Activated T-cell treated with anti-CD3 and anti-CD28 coated beads, Interleukin-2, amount 50 U/mL, for 72 hours (primary cell): ENCODE measurements at regions not wholly inside any gene's neighbourhood (a gene's known extent, or its start where the extent isn't known, plus 50 kb on each side); places are given as distances from the start of the nearest gene placed in this dataset.
"Not testable (repeated sequence)": the region's sequence is repeated elsewhere in the genome, so short reads cannot be mapped to it uniquely, and the experiment has no call there.

Source experiments
- ATAC-seq, 2 donors: fragments of 150-1000 bp; cut with Tn5 transposase; replicated peaks in 1 of 2; 2 replicates each; pipeline ENCODE4 v1.10.0; 2021; ENCODE audit warnings: moderate library complexity in 2 of 2, mild to moderate bottlenecking in 1 of 2
- DNase-seq, 2 donors: peaks; one replicate each; pipeline ENCODE4 v3.0.0; 2021 to 2022; ENCODE audit warnings: mixed read lengths in 1 of 2
- H3K27ac Mint-ChIP-seq: one replicate; pipeline ENCODE4 v1.8.0; 2022; ENCODE audit warnings: mild to moderate bottlenecking, moderate library complexity, mixed read lengths
- H3K27me3 Mint-ChIP-seq: one replicate; pipeline ENCODE4 v1.8.0; 2022; ENCODE audit warnings: low read depth, mixed read lengths
- H3K36me3 Mint-ChIP-seq, 2 donors: one replicate each; pipeline ENCODE4 v1.8.0; 2022; ENCODE audit warnings: mixed read lengths in 2 of 2, mild to moderate bottlenecking in 1 of 2; ENCODE audit not compliant: insufficient read depth in 2 of 2
- H3K4me1 Mint-ChIP-seq: one replicate; pipeline ENCODE4 v1.8.0; 2022; ENCODE audit warnings: low read depth, mixed read lengths
- H3K4me3 Mint-ChIP-seq, 2 donors: one replicate each; pipeline ENCODE4 v1.8.0; 2022; ENCODE audit warnings: mild to moderate bottlenecking in 2 of 2, mixed read lengths in 2 of 2, moderate library complexity in 2 of 2
- H3K9me3 Mint-ChIP-seq, 2 donors: one replicate each; pipeline ENCODE4 v1.8.0; 2022; ENCODE audit warnings: mixed read lengths in 2 of 2

DNA sequence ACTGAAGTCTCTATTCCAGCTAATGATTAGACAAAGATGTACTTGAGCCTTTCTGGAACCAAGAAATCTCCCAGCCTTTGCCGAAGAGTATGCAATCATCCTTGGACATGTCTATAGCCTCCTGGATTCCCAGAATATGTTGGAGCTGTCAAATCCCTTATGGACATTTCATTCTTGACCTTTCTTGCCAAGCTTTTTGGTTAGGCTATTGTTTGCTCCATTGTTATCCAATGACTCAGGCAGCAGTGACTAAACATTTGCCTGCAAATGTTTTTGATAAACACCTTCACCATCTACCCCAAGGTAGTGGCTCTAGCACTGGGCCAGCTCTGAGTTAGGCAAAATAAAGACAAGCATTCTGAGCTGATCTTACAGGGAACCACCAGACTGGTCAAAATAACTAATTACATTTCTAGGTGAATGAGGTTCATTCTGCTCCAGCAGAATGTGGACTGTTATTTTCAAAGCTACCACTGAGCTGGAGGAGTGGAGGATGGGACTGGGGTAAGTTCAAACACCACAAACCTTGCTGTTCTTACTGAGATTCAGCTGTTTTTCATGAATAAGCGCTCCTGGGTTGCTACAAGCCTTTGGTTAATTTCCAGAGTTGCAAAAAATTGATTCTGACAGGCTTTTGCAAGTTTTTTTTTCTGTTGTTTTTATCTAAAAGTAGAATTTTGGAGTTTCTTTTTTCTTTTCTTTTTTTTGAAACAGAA, 81.0 kb downstream of the TMEM270 start:
- Mint-ChIP-seq H3K27me3 (no peaks in the 10 kb centered on the region), H3K4me1 (no peaks in the 10 kb centered on the region), H3K27ac (no peak overlapping the region), H3K36me3 (peaks cover 0 to 4% of the 10 kb centered on the region in 2 donors), H3K4me3 (no peak overlapping the region), H3K9me3 (peaks cover 0 to 9% of the 10 kb centered on the region in 2 donors)
- ATAC-seq (no peak), DNase-seq (no peak)

DNA sequence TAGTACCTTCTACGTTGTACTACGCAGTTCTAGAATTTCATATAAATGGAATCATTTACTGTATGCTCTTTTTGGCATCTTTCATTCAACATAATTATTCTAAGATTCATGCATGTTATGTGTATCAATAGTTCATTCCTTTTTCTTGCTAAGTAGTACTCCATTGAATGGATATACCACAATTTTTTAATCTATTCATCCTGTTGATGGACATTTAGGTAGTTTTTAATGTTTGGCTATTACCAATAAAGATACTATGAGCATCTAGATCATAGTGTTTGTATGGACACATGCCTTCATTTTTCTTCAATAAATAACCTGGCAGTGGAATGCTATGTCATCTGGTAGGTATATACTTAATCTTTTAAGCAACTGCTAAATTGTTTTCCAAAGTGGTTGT, 83.0 kb upstream of the ELN start:
- H3K36me3 Mint-ChIP-seq, result peaks cover 8% of the 10 kb centered on the region in 2 donors
- H3K27me3 Mint-ChIP-seq, result peaks cover 5% of the 10 kb centered on the region
- H3K9me3 Mint-ChIP-seq, result peaks cover 6 to 15% of the 10 kb centered on the region in 2 donors
- H3K4me3 Mint-ChIP-seq, result no peak overlapping the region
- no peaks in the 10 kb centered on the region for H3K4me1 Mint-ChIP-seq
- ATAC-seq (no peak), DNase-seq (no peak)
- H3K27ac Mint-ChIP-seq, result no peak overlapping the region

DNA sequence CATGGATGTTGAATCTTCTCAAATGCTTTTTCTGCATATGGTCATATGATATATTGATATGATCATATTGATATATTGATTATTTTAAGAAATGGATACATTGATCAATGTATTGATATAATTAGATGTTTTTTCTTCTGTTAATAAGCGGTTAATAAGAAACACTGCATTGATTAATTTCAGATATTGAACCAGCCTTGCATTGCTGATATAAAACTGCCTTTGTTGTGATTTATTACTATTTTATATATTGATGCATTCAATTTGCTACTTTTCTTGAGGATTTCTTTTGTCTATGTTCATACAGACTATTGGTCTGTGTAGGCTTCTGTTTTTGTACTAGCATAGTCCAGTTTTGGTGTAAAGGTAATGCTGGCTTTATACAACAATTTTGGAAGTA, 79.7 kb upstream of the ELN start:
- peaks cover 17% of the 10 kb centered on the region for H3K27me3 Mint-ChIP-seq
- no peaks in the 10 kb centered on the region for H3K4me1 Mint-ChIP-seq
- H3K9me3 Mint-ChIP-seq, result peaks cover 6% of the 10 kb centered on the region in 2 donors
- ATAC-seq, result no peak
- no peak overlapping the region for H3K27ac Mint-ChIP-seq
- peaks cover 4 to 8% of the 10 kb centered on the region in 2 donors for H3K36me3 Mint-ChIP-seq
- H3K4me3 Mint-ChIP-seq, result no peak overlapping the region
- no peak for DNase-seq

DNA sequence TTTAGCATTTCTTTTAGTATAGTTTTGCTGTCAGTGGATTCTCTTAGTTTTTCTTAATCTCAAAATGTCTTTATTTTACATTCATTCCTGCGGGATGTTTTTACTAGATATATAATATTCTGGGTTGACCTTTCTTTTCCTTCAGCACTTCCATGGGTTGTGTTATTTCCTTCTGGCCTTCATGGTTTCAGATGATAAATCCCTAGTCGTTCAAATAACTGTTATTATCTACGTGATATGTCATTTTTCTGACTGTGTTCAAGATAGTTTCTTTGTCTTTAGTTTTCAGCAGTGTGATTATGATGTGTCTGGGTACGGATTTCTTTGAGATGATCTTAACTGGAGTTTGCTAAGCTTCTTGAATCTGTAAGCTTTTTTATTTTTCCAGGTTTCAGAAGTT, 75.7 kb upstream of the ELN start:
- ATAC-seq (no peak), DNase-seq (no peak)
- peaks cover 6% of the 10 kb centered on the region in 2 donors for H3K9me3 Mint-ChIP-seq
- H3K4me1 Mint-ChIP-seq, result no peaks in the 10 kb centered on the region
- peaks cover 4 to 8% of the 10 kb centered on the region in 2 donors for H3K36me3 Mint-ChIP-seq
- H3K4me3 Mint-ChIP-seq, result no peak overlapping the region
- H3K27me3 Mint-ChIP-seq, result peaks cover 17% of the 10 kb centered on the region
- no peak overlapping the region for H3K27ac Mint-ChIP-seq

DNA sequence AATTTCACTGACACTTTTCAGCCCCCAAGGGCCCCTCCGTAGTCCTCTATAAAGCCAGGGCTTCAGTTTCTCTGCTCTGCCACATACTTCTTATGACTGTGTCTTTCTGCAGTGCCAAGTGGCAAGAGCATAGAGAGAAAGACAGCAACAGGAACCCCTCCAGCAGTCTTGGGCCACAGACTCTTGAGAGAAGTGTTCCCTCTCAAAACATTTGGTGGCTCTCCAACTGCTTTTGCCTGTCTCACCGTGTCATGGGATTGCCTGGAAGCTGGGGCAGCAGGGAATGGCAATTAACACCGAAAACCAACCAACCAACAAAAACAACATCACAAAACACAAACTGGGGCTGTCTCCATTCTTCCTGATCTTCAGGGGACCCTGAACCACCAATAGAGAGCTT, 73.8 kb upstream of the ELN start:
- DNase-seq (no peak), ATAC-seq (no peak)
- H3K27me3 Mint-ChIP-seq, result peaks cover 16% of the 10 kb centered on the region
- H3K4me1 Mint-ChIP-seq, result no peaks in the 10 kb centered on the region
- H3K36me3 Mint-ChIP-seq, result peaks cover 2 to 5% of the 10 kb centered on the region in 2 donors
- peaks cover 1% of the 10 kb centered on the region in 2 donors for H3K9me3 Mint-ChIP-seq
- H3K27ac Mint-ChIP-seq, result no peak overlapping the region
- H3K4me3 Mint-ChIP-seq, result no peak overlapping the region

DNA sequence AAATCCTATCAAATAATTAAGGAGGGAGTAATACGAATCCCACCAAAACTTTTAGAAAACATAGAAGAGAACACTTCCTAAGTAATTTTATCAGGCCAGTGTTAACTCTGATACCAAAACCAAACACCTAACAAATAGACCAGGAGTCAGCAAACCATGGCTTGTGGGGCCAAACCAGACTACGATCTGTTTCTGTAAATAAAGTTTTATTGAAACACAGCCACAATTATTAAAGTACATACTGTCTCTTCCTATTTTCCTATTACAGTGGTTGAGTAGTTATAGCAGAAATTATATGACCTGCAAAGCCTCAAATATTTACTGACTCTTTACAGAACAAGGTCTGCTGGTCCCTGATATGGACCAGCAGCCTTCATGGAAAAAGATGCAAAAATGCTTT, 73.1 kb upstream of the ELN start:
- DNase-seq (no peak), ATAC-seq (no peak)
- no peaks in the 10 kb centered on the region for H3K36me3 Mint-ChIP-seq
- no peaks in the 10 kb centered on the region for H3K4me1 Mint-ChIP-seq
- H3K27ac Mint-ChIP-seq, result no peak overlapping the region
- H3K9me3 Mint-ChIP-seq, result no peaks in the 10 kb centered on the region
- no peak overlapping the region for H3K4me3 Mint-ChIP-seq
- H3K27me3 Mint-ChIP-seq, result peaks cover 12% of the 10 kb centered on the region

DNA sequence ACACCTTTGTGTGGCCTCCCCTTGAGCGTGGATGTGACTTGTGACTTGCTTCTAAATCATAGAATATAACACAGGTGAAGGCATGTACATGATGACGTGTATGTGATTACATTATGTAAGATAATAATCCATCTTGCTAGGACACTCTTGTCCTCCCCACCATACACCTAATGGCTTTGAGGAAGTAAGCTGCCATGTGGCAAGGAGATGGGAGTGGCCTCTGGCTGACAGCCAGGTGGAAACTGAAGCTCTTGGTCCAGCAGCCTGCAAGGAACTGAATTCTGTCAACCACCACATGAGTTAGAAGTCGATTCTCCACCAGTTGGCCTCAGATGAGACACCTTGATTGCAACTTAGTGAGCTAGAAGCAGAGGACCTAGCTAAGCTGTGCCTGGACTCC, 67.4 kb upstream of the ELN start:
- no peak overlapping the region for H3K4me3 Mint-ChIP-seq
- peaks cover 6 to 14% of the 10 kb centered on the region in 2 donors for H3K36me3 Mint-ChIP-seq
- DNase-seq, result no peak
- no peak overlapping the region for H3K27ac Mint-ChIP-seq
- ATAC-seq, result no peak
- H3K9me3 Mint-ChIP-seq, result peaks cover 12 to 13% of the 10 kb centered on the region in 2 donors
- H3K4me1 Mint-ChIP-seq, result no peaks in the 10 kb centered on the region
- H3K27me3 Mint-ChIP-seq, result no peaks in the 10 kb centered on the region

DNA sequence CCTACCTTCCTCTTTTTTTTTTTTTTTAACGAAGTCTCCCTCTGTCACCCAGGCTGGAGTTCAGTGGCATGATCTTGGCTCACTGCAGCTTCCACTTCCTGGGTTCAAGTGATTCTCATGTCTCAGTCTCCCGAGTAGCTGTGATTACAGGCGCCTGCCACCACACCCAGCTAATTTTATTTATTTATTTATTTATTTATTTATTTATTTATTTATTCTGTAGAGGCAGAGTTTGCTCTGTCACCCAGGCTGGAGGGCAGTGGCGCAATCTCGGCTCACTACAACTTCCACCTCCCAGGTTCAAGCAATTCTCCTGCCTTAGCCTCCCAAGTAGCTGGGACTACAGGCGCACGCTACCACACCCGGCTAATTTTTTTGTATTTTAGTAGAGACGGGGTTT, 66.0 kb upstream of the ELN start:
- Mint-ChIP-seq H3K36me3 (peaks cover 6 to 14% of the 10 kb centered on the region in 2 donors), H3K9me3 (peaks cover 12 to 13% of the 10 kb centered on the region in 2 donors)
- DNase-seq, H3K4me3 Mint-ChIP-seq, H3K27me3 Mint-ChIP-seq, H3K27ac Mint-ChIP-seq, H3K4me1 Mint-ChIP-seq, ATAC-seq: not testable (repeated sequence)

DNA sequence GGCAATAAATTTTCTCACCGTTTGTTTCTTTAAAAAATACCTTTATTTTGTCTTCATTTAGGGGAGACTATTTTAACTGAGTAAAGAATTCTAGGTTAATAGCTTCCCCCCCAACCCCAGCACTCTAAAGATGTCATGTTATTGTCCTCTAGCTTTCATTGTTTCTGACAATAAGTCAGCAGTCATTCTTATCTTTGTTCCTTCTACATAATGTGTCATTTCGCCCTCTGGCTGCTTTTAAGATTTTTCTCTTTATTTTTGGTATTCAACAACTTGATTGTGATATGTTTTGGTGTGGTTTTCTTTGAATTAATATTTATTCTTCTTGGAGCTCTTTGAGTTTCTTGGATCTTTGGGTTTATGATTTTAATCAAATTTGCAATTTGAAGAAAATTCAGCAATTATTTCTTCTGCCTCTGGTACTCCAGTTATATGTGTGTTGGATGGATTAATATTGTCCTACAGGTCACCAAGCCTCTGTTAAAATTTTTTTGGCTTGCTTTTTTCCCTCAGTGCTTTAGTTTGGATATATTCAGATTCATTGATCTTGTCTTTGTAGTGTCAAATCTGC, 64.6 kb upstream of the ELN start:
- no peak for ATAC-seq
- Mint-ChIP-seq H3K27ac (no peak overlapping the region), H3K4me3 (no peak overlapping the region), H3K9me3 (peaks cover 13 to 14% of the 10 kb centered on the region in 2 donors), H3K4me1 (no peaks in the 10 kb centered on the region), H3K36me3 (peaks cover 6 to 14% of the 10 kb centered on the region in 2 donors), H3K27me3 (no peaks in the 10 kb centered on the region)
- no peak for DNase-seq

DNA sequence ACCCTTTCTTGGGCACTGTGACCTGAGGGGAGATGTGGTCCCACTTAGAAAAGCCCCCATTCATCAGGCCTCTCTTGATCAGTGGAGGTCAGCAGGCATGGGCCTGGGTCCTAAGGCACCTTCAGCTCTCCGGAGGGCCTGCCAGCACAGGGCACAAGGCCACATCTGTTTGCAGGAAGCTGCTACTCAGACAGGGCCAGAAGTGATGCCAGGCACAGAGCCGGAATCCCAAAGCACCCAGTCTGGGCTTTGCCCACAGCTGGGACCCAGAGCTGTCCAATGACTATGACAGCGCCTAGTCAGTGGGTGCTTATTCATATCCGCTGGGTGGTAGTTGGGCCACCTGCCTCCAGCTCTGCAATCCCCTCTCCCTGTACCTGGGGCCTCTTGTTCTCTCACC, 63.2 kb upstream of the ELN start:
- peaks cover 13 to 14% of the 10 kb centered on the region in 2 donors for H3K9me3 Mint-ChIP-seq
- DNase-seq (no peak), ATAC-seq (no peak)
- H3K27ac Mint-ChIP-seq, result no peak overlapping the region
- no peaks in the 10 kb centered on the region for H3K4me1 Mint-ChIP-seq
- H3K4me3 Mint-ChIP-seq, result no peak overlapping the region
- peaks cover 6 to 14% of the 10 kb centered on the region in 2 donors for H3K36me3 Mint-ChIP-seq
- H3K27me3 Mint-ChIP-seq, result no peaks in the 10 kb centered on the region

DNA sequence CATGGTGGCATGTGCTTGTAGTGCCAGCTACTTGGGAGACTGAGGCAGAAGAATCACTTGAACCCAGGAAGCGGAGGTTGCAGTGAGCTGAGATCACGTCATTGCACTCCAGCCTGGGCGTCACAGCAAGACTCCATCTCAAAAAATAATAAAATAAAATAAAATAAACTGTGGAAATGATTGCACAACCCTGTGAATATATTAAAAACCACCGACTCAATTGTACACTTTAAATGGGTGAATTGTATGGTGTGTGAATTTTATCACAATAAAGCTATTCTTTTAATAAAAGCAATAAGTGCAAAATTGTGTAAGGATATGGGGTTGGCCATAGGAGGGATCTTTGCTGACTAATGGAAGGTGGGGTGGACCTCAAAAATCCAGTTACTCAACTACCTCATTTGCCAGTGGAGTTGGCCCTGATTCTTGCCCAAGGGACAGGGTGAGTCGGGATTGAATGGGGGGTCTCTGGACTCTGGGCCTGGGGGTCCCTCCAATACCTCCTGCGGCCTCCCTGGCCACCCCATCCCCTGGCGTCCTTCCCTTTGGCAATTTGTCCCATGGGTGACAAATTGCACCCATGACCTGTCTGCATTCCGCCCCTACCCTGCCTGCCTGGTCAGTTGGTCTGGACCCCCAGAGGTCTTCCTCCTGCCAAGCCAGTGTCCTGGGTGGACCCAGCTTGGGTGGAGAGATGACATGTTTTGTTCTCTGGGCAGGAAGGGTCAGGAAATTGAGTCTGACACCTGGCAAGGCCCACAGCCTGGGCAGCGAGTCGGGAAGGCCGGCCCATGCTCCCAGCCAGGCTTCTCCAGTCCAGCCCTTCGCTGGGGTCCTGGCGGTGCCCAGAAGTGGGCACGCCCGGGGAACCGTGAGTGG, 61.7 kb upstream of the ELN start:
- H3K27me3 Mint-ChIP-seq, result no peaks in the 10 kb centered on the region
- peaks cover 6 to 14% of the 10 kb centered on the region in 2 donors for H3K36me3 Mint-ChIP-seq
- DNase-seq (no peak), ATAC-seq (no peak)
- H3K9me3 Mint-ChIP-seq, result peaks cover 13 to 14% of the 10 kb centered on the region in 2 donors
- no peak overlapping the region for H3K4me3 Mint-ChIP-seq
- no peaks in the 10 kb centered on the region for H3K4me1 Mint-ChIP-seq
- no peak overlapping the region for H3K27ac Mint-ChIP-seq

DNA sequence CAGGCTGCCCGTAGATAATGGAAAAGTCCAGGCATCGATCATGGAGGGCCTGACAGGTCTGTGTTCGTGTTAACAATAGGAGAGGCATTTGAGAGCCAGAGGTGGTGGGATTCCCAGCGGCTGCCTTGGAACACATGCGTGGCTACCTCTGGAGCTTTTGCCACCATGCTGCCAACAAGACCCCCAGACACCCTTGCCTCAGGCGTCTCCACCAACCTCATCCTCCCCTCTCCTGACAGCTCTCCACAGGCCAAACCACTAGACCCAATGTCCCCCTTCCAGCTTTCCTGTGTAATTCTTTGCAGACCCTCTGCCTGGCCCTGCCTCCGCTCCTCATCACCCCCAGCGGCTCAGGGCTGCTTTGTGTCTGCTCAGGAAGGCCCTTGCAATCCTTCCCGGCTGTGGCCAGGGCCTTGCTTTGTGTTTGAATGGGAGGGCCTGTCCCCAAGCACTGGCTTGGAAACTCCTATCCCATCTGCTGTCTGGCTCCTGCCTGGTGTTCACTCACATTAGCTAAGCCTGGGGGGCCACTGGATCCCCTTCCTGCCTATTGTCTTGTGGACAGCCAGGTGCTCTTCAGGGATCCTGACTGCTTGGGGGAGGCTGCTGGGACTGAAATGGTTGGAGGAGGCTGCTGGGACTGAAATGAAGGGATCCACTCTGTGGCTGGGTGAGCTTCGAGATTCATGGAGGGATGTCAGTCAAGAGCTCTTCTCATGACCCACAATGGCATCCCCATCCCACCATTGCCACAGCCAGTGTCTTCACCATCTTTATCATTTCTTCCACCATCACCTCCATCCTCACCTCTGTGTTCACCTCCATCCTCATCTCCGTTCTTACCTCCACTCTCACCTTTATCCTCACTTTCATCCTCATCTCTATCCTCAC, 60.8 kb upstream of the ELN start:
- peaks cover 6 to 14% of the 10 kb centered on the region in 2 donors for H3K36me3 Mint-ChIP-seq
- no peak overlapping the region for H3K27ac Mint-ChIP-seq

More for the DNA sequence above, 60.8 kb upstream of the ELN start:
- Mint-ChIP-seq H3K4me1 (no peaks in the 10 kb centered on the region), H3K27me3 (no peaks in the 10 kb centered on the region), H3K4me3 (no peak overlapping the region), H3K9me3 (peaks cover 13 to 14% of the 10 kb centered on the region in 2 donors)
- DNase-seq (no peak), ATAC-seq (no peak)
